Stimulated activated CD8-positive, alpha-beta memory T cell treated with anti-CD3 and anti-CD28 coated beads, Interleukin-7, amount 100 ng/mL, for 24 hours (primary cell): ENCODE measurements at regions not wholly inside any gene's neighbourhood (a gene's known extent, or its start where the extent isn't known, plus 50 kb on each side); places are given as distances from the start of the nearest gene placed in this dataset.

ENCODE experiments used
- DNase-seq: peaks from one replicate; pipeline ENCODE4 v3.0.0-alpha.2; 2020; ENCODE audit warnings: low read depth

DNA sequence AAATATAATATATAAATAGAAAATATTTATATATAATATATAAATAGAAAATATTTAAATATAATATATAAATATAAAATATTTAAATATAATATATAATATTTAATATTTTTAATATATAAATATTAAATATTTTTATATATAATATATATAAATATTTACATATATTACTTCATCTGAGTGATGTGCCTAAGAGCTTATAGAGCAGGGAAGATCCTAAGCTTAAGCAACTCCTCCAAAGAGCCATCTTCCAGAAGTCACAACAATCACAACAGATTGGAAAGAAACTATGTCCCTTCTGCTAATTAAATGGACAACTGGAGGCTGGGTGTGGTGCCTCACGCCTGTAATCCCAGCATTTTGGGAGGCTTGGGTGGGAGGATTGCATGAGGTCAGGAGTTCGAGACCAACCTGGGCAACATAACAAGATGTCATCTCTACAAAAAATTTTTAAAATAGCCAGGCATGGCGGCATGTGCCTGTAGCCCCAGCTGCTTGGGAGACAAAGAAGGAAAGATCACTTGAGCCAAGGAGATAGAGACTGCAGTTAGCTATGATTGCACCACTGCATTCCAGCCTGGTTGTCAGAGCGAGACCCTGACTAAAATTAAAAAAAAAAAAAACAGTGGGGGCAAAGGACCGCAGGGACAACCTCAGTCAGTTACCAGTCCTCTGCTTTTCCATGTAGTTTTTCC is 198.7 kb downstream of the SKIDA1 start:
- no peak for DNase-seq

DNA sequence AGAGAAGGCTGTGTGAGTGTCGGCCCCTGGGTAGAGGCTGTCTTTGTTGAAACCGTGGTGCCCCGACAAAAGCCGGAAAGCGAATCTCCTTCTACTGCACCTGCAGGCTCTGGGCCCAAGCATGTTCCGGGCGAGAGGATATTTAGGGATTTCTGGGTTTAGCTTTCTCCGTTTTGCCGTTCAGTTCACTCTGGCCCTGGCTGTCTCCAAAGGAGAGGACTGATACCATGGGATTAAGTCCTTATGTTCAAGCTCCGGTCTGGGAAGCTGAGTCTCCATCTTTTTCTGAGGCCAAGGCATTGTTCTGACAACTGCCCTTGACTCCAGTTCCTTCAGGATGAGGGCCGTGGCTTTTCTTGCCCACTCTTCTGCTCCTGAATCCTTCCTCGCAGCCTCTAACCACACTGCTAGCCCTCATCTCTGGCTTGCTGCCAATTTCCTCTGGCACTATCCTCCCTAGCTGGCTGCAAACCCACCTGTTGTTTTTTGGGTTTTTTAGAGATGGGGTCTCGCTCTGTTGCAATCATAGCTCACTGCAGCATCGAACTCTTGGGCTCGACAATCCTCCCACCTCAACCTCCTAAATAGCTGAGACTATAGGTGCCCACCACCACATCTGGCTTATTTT is 206.8 kb downstream of the SKIDA1 start:
- DNase-seq, result no peak

DNA sequence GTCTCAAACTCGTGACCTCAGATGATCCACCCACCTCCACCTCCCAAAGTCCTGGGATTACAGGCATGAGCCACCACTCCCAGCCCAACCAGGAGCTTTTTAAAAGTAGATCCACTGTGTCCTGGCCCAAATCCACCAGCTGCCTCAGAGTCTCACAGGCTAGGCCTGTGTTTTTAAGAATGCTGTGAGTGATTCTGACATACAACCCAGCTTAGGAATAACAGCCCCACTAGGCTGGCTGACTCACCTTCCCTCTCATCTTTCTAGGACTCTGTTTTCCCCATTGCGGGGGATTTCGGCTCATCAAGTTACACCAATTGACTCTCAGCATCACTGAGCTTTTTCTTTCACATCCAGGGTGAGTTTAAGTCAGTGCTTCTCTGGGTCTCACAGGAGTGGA is 207.6 kb downstream of the SKIDA1 start:
- no peak for DNase-seq

DNA sequence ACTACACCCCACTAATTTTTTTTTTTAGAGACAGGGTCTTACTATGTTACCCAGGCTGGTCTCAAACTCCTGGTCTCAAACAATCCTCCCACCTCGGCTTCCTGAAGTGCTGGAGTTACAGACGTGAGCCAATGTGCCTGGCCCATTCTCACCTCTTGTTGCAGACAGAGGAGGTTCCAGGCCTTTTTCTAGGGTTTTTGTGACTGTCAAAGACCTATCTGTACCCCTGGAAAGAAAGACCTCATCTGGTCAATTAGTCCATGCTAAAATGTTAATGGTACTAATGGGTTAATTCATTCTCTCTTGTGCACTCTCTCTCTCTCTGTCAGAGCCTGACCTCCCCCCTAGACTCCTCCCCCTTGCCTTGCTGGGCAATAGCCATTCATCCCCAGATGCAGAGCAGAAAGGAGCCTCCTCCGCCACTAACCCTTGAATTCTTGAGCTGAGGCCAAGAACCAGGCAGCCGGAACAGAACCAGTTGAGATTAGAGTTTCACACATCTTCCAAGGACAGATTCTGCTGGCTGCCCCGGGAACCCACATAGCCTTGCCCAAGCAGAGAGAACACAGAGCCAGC is 209.7 kb downstream of the SKIDA1 start:
- no peak for DNase-seq

DNA sequence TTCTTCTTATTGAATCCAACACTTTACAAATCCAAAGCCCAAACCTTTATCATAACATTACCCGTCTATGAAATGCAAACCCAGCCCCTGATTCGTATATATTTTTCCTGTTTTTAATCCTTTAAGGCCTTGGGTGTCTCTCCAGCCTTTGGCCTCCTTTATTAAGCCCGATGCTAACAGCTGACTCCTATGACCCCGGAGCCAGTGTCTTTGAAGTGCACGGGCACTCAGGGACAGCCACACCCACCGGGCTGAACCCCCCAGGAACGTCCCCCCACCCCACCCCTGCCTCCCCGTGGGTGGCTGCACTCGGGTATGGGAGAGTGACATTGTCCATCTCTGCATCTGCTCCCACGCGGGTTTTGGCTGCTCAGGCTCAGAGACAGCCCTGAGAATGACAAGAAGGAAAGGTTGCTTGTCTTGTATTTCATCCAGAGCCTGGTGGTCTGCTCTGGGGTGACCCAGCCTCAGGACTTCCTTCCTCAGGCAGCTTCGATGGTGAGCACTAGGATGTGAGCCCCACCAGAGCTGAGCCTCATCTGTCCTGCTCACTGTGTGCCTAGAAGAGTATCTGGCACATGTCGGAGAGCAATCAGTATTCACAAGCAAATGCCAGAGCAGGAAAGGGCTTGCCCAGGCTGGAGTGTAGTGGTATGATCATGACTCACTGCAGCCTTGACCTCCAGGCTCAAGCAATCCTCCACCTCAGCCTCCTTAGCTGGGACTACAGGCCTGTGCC is 210.4 kb downstream of the SKIDA1 start:
- DNase-seq, result no peak

DNA sequence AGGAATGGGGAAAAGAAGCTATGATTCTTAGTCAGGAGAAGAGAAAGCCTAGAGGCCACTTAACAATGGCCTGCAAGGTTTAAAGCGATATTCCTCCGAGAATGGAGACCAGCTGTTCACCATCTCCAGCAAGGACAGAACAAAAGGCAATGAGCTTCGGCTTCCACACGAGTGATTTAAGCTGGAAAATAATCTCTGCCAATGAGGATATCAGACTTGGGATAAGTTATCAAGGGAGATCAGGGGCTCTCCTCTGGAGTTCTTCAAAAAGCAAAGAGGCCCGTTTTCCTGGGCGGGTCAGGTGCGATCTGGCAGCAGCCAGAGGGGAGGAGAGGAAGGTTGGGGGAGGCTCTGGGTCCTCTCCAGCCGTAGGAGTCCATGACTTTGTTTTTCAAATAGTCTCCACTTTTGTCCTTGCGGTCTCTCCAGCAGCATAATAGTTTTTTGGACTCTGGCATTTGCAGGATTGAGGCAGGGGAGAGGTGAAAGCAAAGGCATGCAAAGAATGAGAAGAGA is 211.3 kb downstream of the SKIDA1 start:
- DNase-seq, result no peak

DNA sequence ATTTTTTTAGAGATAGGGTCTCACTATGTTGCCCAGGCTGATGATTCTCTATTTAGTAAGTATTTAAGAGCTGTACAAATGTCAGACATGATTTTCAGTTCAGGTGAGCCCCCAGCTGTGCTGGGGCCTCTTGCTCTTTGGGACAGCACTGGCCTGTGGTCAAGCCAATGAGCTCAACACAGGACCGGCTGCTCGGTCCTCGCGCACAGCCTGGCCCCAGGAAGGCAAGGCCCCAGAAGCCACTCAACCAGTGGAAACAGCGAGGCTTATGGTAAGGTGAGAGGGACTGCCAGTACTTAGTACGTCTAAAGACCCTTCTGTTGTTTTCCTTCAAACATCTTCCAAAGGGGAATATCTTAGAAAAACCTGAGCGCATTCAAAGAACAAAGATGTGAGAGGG is 211.8 kb downstream of the SKIDA1 start:
- DNase-seq, result no peak

DNA sequence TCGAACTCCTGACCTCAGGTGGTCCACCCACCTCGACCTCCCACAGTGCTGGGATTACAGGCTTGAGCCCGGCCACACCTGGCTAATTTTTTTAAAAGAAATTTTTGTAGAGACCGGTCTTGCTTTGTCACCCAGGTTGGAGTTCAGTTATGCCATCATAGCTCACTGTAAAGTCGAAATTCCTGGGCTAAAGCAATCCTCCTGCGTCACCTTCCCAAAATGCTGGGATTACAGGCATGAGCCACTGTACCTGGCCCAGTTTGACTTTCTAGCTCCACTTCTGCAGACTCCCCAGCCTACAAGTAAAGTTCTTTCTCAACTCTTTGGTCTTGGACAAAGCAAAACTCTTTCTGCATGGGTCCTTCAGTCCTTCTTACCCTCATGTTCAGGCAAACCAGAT is 214.1 kb downstream of the SKIDA1 start:
- DNase-seq, result no peak

DNA sequence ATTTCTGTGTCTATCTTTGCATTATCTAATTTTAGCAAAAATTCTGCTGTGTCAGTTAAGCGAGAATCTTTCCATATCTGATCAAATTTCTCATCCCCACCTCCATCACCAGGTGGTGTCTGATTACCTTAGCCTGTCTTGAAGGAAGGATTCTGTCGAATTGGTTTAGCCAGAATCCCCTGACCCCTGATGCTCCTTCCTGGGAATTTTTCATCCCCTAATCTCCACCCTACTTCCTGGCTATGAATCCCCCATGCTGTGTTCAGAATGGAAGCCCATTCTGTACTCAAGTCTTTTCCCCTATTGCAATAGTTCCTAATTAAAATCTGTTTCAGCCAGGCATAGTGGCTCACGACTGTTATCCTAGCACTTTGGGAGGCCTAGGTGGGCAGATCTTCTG is 216.1 kb downstream of the SKIDA1 start:
- no peak for DNase-seq

DNA sequence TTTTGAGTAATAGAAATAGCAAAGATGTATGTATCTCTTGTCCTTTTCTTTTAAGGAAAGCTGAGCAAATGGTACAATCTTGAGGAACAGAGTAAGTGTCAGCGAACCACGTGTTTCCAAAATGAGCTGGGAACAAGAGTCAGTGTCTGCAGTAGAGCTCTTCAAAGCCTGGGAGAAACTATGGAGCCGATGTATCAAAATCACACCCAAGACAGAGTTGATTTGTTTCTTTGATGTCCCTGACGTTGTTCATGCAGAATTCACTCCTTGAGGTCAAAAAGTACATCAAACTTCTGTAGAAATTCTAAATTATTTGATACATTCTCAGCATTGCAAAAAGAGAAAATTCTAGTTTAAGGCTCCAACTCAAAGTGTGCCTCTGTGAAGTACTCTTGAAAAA is 216.5 kb downstream of the SKIDA1 start:
- no peak for DNase-seq

DNA sequence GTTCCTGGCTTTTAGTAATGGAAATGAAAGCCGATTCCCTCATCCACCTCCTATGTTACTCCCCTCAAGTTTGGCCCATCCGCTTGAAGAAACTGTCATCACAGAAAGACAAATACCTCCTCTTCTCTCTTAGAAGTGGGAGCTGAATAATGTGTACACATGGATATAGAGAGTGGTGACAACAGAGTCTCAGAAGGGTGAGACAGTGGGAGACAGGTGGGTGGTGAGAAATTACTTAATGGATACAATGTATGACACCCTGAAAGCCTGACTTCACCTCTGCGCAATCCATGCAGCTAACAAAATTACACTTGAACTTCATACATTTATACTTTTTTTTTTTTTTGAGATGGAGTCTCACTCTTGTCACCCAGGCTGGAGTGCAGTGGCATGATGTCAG is 217.5 kb downstream of the SKIDA1 start:
- DNase-seq, result no peak

DNA sequence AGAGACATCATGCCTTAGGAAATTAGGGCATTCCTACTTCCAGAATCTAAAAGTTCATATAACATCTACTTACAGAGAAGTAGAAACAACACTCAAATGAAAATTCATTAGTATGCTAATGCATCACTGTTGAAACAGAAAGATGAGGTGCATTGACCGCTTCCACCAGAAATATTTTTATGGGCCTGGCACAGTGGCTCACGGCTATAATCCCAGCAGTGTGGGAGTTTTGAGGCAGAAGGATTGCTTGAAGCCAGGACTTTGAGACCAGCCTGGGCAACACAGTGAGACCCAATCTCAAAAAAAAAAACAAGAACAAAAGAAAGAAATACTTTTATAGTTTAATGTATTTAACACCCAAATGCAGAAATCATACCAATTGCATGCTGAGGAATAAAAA is 220.9 kb downstream of the SKIDA1 start:
- DNase-seq, result no peak

DNA sequence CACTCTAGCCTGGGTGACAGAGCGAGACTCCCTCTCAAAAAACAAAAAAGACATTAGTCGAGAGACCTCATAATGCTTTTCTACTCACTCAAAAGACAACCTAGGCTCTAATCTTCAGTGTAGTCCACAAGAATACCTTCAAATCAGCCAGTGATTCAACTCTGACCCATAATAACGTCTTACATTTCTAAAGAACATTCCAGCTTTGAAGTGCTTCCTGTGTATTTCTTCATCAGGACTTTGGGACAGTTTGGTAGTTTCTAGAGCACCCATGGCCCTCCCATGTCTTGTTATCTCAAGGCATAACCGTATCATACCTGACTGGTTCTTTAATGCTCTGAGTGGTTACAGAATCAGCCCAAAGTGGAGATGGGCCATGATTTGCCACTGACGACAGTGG is 221.3 kb downstream of the SKIDA1 start:
- no peak for DNase-seq

DNA sequence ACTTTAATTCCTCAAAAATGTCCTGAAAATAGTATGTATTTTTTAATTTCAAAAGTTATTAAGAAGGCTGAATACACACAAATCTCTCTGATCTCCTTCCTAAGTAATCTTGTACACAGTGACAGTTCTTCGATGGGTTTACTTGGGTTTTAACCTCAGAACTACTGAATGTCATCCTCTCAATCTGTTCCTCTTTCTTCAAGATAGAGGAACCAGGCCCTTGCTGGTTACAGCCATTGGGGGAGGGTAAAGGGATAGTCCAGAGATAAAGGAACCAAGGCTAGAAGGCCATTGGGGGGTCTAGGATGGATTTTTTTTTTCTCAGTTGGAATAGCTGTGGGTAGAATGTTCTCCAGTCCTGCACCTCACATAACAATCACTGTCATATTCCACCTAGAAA is 224.9 kb downstream of the SKIDA1 start:
- no peak for DNase-seq

DNA sequence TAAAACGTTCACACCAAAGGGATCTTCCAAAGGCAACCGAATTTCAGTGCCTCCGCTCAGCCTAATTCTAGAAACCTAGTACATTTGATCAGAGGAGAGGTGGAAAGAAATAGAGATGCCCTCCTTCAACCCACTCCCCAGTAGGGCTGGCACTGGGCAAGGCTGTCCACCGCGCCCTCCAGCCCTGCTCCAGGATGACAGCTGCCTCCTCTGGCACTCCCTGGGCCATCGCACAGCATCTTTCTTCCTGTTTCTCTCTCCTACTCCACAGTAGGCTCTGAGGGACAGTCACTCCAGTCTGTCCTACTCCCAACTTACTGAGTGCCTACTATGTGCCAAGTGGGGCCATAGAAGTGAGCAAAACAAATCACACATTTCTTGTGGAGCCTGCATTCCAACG is 226.2 kb downstream of the SKIDA1 start:
- DNase-seq, result no peak

DNA sequence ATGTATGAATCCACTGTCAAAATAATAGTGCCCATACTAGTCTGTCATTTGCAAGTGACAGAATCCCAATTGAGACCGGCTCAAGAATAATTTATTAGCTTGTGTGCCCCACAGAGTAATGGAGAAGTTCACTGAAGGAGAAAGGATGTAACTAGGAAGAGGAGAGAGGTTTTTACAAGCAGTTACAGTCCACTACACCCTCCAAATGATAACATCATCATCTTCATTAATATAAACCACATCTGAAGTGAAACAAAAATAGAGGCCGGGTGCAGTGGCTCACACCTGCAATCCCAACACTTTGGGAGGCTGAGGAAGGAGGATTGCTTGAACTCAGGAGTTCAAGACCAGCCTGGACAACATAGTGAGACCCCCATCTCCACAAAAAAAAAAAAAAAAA is 226.8 kb downstream of the SKIDA1 start:
- no peak for DNase-seq

DNA sequence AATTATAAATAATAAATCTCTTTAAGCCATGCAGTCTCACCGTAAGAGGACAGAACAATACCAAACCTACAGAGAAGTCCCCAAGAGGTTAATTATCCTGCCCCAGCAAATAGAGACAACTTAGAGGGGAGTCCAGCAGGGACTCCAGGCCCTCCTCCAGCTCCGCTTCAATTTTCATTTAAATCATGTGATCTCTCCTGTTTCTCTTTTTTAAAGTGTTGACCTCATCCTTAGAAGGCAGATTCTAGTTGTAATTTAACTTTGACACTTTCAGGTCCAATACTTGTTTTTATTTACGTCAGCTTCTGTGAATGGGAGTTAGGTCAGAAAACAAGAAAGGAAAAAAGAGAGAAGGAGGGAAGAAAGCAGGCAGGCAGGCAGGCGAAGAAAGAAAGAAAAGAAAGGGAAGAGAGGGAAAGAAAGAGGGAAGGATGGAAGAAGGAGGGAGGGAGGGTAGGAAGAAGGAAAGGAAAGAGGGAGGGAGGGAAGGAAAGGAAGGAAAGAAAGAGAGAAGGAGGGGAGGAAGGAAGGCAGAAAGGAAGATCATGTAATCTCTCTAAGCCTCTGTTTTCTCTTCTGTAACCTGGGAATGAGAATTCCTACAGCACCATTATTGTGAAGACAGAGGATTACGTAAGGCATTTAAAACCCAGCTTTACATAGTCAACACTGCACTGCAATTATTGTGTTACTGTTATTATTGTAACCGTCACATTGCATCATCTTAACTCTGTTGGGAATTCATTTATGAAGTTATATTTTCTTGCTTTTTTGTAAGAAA is 227.7 kb downstream of the SKIDA1 start:
- no peak for DNase-seq

DNA sequence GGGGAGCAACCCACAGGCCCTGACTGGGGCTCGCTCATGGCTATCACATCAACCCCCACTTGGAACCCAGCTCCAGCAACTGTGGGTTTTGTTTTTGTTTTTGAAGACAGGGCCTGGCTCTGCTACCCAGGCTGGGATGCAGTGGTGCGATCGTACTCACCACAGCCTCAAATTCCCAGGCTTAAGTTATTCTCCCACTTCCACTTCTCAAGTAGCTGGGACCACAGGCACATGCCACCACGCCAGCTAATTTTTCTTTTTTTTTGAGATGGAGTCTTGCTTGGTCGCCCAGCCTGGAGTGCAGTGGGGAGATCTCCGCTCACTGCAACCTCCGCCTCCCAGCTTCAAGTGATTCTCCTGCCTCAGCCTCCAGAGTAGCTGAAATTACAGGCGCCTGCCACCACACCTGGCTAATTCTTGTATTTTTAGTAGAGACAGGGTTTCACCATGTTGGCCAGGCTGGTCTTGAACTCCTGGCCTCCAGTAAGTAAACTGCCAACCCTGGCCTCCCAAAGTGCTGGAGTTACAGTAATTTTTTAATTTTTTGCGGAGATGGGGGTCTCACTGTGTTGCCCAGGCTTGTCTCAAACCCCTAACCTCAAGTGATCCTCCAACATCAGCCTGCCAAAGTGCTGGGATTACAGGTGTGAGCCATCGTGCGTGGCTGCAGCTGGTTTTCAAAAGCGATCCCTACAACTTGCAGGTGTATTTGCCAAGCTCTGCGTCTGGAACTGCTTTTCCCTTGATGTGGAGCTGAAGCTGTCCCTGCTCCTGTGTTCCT is 228.7 kb downstream of the SKIDA1 start:
- no peak for DNase-seq

DNA sequence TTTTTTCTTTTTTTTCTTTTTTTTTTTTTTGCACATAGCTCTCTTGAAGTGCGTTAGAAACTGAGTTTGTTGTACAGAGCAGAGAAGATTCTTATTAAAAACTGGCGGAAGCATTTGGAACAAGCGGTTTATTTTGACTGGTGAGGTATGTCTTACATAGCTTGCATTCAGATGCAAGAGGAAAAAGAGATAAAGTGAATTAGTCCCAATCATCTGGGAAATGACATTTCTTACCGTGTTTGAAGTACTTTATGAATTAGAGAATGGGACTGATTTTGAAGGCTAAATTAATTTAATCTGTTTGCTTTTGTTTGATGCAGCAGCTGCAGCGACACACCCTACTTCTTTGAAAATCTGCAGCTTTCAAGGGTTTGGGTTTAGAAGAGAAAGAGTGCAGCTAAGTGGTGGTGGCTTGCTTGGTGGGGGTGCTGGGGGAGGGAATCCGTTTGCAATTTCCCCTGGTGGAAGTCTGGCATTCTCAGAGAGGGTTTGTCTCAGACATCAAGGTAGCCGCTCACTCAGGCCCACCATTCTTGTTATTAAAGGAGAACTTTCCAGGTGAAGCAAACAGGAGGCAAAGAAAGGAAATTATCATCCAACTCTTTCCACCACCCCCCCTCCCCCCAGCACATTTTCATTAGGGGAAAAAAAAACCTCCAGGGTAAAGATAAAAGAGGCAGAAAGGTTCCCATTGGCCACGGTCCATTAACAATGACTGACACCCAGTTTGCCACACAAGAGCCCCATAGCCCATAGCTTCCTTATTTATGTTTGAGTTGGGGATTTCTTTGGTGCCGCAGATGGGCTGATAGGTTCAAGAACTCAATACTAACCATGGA is 231.7 kb downstream of the SKIDA1 start:
- no peak for DNase-seq

DNA sequence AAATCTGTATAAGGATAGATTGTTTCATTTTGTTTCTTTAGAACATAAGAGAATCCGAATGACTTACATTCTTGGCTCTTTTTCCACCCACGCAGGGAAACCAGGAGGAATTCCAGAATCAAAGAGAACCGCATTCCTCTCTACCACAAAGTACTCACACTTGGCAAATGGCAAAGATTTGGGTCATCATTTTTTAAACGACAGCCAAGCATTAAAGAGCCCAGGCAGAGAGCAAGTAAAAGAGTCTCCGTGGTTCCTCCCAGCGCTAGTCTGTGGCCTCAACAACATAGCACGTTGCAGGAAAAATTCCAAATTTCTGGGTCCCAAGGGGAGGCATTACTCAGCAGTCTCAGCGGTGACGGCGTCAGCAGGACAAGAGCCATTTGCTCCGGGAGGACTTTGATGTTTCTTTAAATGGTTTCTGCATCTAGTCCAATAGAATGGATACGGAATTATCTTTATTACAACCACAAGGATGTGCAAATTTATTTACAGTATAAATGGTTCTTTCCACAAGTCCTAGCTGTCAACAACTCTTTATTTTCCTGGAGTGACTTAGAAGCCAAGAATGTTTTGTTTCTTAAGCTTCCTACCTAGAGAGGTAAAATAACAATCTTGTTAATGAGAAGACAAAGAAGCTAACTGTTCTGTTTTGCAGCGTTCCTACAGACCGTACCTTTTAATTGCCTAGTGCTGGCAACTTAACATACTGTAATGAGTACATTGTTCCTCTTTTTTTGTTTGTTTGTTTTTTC is 232.5 kb downstream of the SKIDA1 start:
- no peak for DNase-seq
